Neural progenitor cell (in vitro differentiated cells): ENCODE measurements at regions not wholly inside any gene's neighbourhood (a gene's known extent, or its start where the extent isn't known, plus 50 kb on each side); places are given as distances from the start of the nearest gene placed in this dataset.

ENCODE experiments used
- DNase-seq: peaks from one replicate; pipeline ENCODE4 v3.0.0-alpha.2; 2016; ENCODE audit warnings: low spot score
- H2AFZ ChIP-seq: fragments of 200-600 bp; sonication (generic); replicated peaks from 2 replicates; pipeline ENCODE4 v1.6.1; 2016; ENCODE audit warnings: antibody characterized with exemption
- H3F3A ChIP-seq: fragments of 200-600 bp; sonication (generic); 2 replicates; pipeline ENCODE4 v1.6.1; 2016; ENCODE audit warnings: antibody characterized with exemption, low read depth
- H3K27ac ChIP-seq: fragments of 200-600 bp; sonication (generic); 2 replicates; pipeline ENCODE4 v1.5.1; 2016; ENCODE audit warnings: mild to moderate bottlenecking
- H3K27me3 ChIP-seq: fragments of 200-600 bp; sonication (generic); 2 replicates; pipeline ENCODE4 v1.6.1; 2016; ENCODE audit warnings: mild to moderate bottlenecking, moderate library complexity
- H3K36me3 ChIP-seq: fragments of 200-600 bp; sonication (generic); 2 replicates; pipeline ENCODE4 v1.5.1; 2016
- H3K4me1 ChIP-seq: fragments of 200-600 bp; sonication (generic); 2 replicates; pipeline ENCODE4 v1.6.1; 2016; ENCODE audit warnings: mixed run types
- H3K4me2 ChIP-seq: fragments of 200-600 bp; sonication (generic); 2 replicates; pipeline ENCODE4 v1.6.1; 2016
- H3K4me3 ChIP-seq: fragments of 200-600 bp; sonication (generic); 2 replicates; pipeline ENCODE4 v1.5.1; 2016
- H3K79me2 ChIP-seq: fragments of 200-600 bp; sonication (generic); 2 replicates; pipeline ENCODE4 v1.6.1; 2016; ENCODE audit warnings: low read depth
- H3K9ac ChIP-seq: fragments of 200-600 bp; sonication (generic); 2 replicates; pipeline ENCODE4 v1.6.1; 2016
- H3K9me3 ChIP-seq: fragments of 200-600 bp; sonication (generic); 2 replicates; pipeline ENCODE4 v1.5.1; 2016; ENCODE audit warnings: low read depth
- H4K20me1 ChIP-seq: fragments of 200-600 bp; sonication (generic); 2 replicates; pipeline ENCODE4 v1.6.1; 2016; ENCODE audit warnings: low read depth
- H3K27ac Mint-ChIP-seq: 3 replicates; pipeline ENCODE4 v1.8.0; 2021; ENCODE audit warnings: mixed read lengths
- H3K27me3 Mint-ChIP-seq: 2 replicates; pipeline ENCODE4 v1.8.0; 2022; ENCODE audit warnings: low read depth, mild to moderate bottlenecking, inconsistent platforms, moderate library complexity, mixed read lengths; ENCODE audit not compliant: insufficient read depth
- H3K36me3 Mint-ChIP-seq: 3 replicates; pipeline ENCODE4 v1.8.0; 2021; ENCODE audit warnings: mixed read lengths
- H3K4me1 Mint-ChIP-seq: 3 replicates; pipeline ENCODE4 v1.8.0; 2021; ENCODE audit warnings: mixed read lengths
- H3K4me3 Mint-ChIP-seq: 3 replicates; pipeline ENCODE4 v1.8.0; 2021; ENCODE audit warnings: mild to moderate bottlenecking, moderate library complexity, mixed read lengths
- H3K9me3 Mint-ChIP-seq: 3 replicates; pipeline ENCODE4 v1.8.0; 2020; ENCODE audit warnings: mixed read lengths
- EZH2 ChIP-seq: fragments of 200-600 bp; sonication (generic); IDR thresholded peaks from 2 replicates; pipeline ENCODE4 v1.6.1; 2017; ENCODE audit warnings: antibody characterized with exemption, mild to moderate bottlenecking, moderate library complexity
- EZH2phosphoT487 ChIP-seq: fragments of 200-600 bp; sonication (generic); IDR thresholded peaks from 2 replicates; pipeline ENCODE4 v1.6.1; 2017; ENCODE audit warnings: antibody characterized with exemption
- TF ChIP-seq, protein P1 (sequence below): fragments of 200-600 bp; sonication (generic); IDR thresholded peaks from 2 replicates; pipeline ENCODE4 v1.5.1; 2017; ENCODE audit warnings: antibody characterized with exemption, mild to moderate bottlenecking

DNA sequence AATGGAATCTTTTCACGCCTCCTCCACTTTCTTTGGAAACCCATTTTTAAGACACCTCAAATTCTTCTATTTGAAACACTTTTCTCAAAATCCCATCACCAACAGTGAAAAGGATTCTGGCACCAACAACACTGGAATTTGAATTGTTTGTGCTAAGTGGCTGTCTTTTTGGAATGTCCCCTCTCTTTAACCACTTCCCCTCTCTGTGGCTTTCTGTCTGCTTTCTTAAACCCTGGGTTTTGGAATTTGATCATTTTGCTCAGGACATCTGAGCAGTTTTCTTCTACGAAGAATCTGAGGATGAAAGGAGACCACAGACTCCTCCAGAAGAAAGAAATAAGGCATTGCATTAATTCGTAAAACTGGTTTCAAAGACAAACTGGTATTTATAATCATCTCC lies 89.0 kb downstream of the MXRA5 start:
- H3K4me2 ChIP-seq: no peak overlapping the region
- H3K27ac ChIP-seq: no peak overlapping the region
- H3K9me3 ChIP-seq: no peaks in the 10 kb centered on the region
- H3K4me1 ChIP-seq: no peaks in the 10 kb centered on the region
- no peaks in the 10 kb centered on the region for H3K4me1 Mint-ChIP-seq
- H3K27me3 ChIP-seq: no peaks in the 10 kb centered on the region
- H3K27ac Mint-ChIP-seq: no peak overlapping the region
- peaks cover 2% of the 10 kb centered on the region for H3K27me3 Mint-ChIP-seq
- peaks cover 4% of the 10 kb centered on the region for H3K36me3 Mint-ChIP-seq
- no peak overlapping the region for H3K4me3 ChIP-seq
- no peak overlapping the region for H3K9ac ChIP-seq
- TF ChIP-seq EZH2phosphoT487 (no peak), EZH2 (no peak)
- no peaks in the 10 kb centered on the region for H4K20me1 ChIP-seq
- H3K9me3 Mint-ChIP-seq: peaks cover 40% of the 10 kb centered on the region
- no peak overlapping the region for H2AFZ ChIP-seq
- H3K4me3 Mint-ChIP-seq: no peak overlapping the region
- H3K79me2 ChIP-seq: no peaks in the 10 kb centered on the region
- no peaks in the 10 kb centered on the region for H3K36me3 ChIP-seq
- no peaks in the 10 kb centered on the region for H3F3A ChIP-seq
- no peak for DNase-seq

DNA sequence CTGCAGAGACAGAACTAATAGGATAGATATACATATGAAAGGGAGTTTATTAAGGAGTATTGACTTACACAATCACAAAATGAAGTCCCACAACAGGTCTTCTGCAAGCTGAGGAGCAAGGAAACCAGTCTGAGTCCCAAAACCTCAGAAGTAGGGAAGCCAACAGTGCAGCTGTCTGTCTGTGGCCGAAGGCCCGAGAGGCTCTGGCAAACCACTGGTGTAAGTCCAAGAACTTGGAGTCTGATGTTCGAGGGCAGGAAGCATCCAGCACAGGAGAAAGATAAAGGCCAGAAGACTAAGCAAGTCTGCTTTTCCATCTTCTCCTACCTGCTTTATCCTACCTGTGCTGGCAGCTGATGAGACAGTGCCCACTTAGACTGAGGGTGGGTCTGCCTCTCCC lies 89.6 kb downstream of the MXRA5 start:
- no peaks in the 10 kb centered on the region for H4K20me1 ChIP-seq
- no peak overlapping the region for H3K27ac ChIP-seq

DNA sequence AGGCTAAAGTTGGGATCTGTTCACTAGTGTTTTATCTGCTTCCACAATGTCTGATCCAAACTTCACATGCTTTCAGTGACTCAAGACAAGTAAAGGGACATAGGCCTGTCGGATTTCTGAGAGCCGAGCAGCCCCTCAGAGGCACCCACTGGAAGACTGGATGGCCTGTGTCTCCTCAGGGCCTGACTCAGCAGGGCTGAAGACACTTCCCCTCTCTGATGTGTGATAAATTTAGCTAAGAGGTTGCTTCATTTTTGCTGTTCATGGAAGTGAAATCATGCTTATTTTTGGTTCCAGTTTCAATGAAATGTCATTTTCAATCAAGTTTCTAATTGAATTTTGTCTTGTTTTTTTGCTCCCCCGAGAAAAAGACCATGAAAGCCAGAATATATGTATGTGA lies 93.7 kb downstream of the MXRA5 start:
- Histone ChIP-seq H3K27ac (no peak overlapping the region), H3K9me3 (no peaks in the 10 kb centered on the region), H3K4me1 (no peaks in the 10 kb centered on the region), H3K9ac (no peak overlapping the region), H3K27me3 (no peaks in the 10 kb centered on the region), H3K79me2 (no peaks in the 10 kb centered on the region), H3F3A (peaks cover 10% of the 10 kb centered on the region), H4K20me1 (no peaks in the 10 kb centered on the region), H3K4me3 (no peak overlapping the region), H3K36me3 (no peaks in the 10 kb centered on the region), H3K4me2 (no peak overlapping the region), H2AFZ (no peak overlapping the region)
- TF ChIP-seq EZH2phosphoT487 (no peak), EZH2 (no peak)
- TF ChIP-seq, protein P1, sequence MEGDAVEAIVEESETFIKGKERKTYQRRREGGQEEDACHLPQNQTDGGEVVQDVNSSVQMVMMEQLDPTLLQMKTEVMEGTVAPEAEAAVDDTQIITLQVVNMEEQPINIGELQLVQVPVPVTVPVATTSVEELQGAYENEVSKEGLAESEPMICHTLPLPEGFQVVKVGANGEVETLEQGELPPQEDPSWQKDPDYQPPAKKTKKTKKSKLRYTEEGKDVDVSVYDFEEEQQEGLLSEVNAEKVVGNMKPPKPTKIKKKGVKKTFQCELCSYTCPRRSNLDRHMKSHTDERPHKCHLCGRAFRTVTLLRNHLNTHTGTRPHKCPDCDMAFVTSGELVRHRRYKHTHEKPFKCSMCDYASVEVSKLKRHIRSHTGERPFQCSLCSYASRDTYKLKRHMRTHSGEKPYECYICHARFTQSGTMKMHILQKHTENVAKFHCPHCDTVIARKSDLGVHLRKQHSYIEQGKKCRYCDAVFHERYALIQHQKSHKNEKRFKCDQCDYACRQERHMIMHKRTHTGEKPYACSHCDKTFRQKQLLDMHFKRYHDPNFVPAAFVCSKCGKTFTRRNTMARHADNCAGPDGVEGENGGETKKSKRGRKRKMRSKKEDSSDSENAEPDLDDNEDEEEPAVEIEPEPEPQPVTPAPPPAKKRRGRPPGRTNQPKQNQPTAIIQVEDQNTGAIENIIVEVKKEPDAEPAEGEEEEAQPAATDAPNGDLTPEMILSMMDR: no peak
- H3K4me1 Mint-ChIP-seq: no peaks in the 10 kb centered on the region
- H3K27ac Mint-ChIP-seq: no peak overlapping the region
- H3K9me3 Mint-ChIP-seq: peaks cover 11% of the 10 kb centered on the region
- DNase-seq: no peak
- no peak overlapping the region for H3K4me3 Mint-ChIP-seq
- peaks cover 2% of the 10 kb centered on the region for H3K36me3 Mint-ChIP-seq
- H3K27me3 Mint-ChIP-seq: peaks cover 4% of the 10 kb centered on the region

More for the DNA sequence above, 89.6 kb downstream of the MXRA5 start:
- no peaks in the 10 kb centered on the region for H3K79me2 ChIP-seq
- no peak for DNase-seq
- Mint-ChIP-seq H3K27me3 (peaks cover 2% of the 10 kb centered on the region), H3K4me3 (no peak overlapping the region), H3K36me3 (peaks cover 4% of the 10 kb centered on the region), H3K4me1 (no peaks in the 10 kb centered on the region), H3K9me3 (peaks cover 34% of the 10 kb centered on the region), H3K27ac (no peak overlapping the region)
- no peak overlapping the region for H2AFZ ChIP-seq
- H3K36me3 ChIP-seq: no peaks in the 10 kb centered on the region
- no peaks in the 10 kb centered on the region for H3K9me3 ChIP-seq
- no peak overlapping the region for H3K9ac ChIP-seq
- no peak overlapping the region for H3K4me3 ChIP-seq
- peaks cover 5% of the 10 kb centered on the region for H3F3A ChIP-seq
- H3K27me3 ChIP-seq: no peaks in the 10 kb centered on the region
- TF ChIP-seq EZH2 (no peak), EZH2phosphoT487 (no peak)
- TF ChIP-seq, protein P1: no peak
- H3K4me1 ChIP-seq: no peaks in the 10 kb centered on the region
- no peak overlapping the region for H3K4me2 ChIP-seq

DNA sequence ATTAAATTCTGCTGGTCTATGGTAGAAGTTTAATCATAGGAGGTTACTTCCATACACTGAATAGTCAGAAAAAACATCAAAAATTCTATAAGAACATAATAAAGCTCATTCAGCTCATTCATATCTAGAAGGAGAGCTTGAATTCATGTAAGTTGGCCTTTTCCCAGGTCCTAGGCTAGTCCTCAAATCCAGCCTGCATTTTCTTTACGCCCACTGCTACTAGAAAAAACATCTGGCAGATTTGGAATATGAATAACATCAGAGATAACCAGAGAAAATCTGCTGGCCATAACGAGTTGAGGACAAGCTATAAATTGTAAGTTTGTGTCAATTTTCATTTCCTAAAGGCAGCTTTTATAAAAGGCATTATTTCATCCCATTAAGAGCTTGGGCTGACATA lies 95.5 kb downstream of the MXRA5 start:
- Histone ChIP-seq H3K36me3 (no peaks in the 10 kb centered on the region), H4K20me1 (no peaks in the 10 kb centered on the region), H2AFZ (no peak overlapping the region), H3K9me3 (no peaks in the 10 kb centered on the region), H3K4me3 (no peak overlapping the region), H3K79me2 (no peaks in the 10 kb centered on the region), H3K9ac (no peak overlapping the region), H3F3A (peaks cover 10% of the 10 kb centered on the region), H3K27ac (no peak overlapping the region), H3K4me2 (no peak overlapping the region), H3K4me1 (no peaks in the 10 kb centered on the region), H3K27me3 (no peaks in the 10 kb centered on the region)
- Mint-ChIP-seq H3K27me3 (peaks cover 4% of the 10 kb centered on the region), H3K4me3 (no peak overlapping the region), H3K27ac (no peak overlapping the region), H3K9me3 (peaks cover 3% of the 10 kb centered on the region), H3K36me3 (no peaks in the 10 kb centered on the region), H3K4me1 (no peaks in the 10 kb centered on the region)
- TF ChIP-seq, protein P1: no peak
- no peak for DNase-seq
